Body of pancreas (tissue), 4 donors: ENCODE measurements at regions not wholly inside any gene's neighbourhood (a gene's known extent, or its start where the extent isn't known, plus 50 kb on each side); places are given as distances from the start of the nearest gene placed in this dataset.
A peak's percentile ranks its signal among the peaks of the same experiment; 100 is the strongest.

ENCODE experiments used
- ATAC-seq: fragments of 150-250 bp; one replicate; pipeline ENCODE4 v1.9.1; 2016
- DNase-seq, 4 donors: peaks; one replicate each; pipeline ENCODE4 v3.0.0-alpha.2; 2019
- H3K27ac ChIP-seq, 4 donors: fragments of 200-600 bp; sonication (generic); 1 replicate in 3 of 4; 2 replicates in 1 of 4; pipeline versions ENCODE4 v1.5.1 to v1.6.1; 2016 to 2019; ENCODE audit warnings: mild to moderate bottlenecking in 1 of 4, mixed read lengths in 1 of 4, moderate library complexity in 1 of 4
- H3K27me3 ChIP-seq, 2 donors: fragments of 200-600 bp; sonication (generic); one replicate each; pipeline ENCODE4 v1.6.0; 2016; ENCODE audit warnings: mild to moderate bottlenecking in 1 of 2
- H3K36me3 ChIP-seq, 2 donors: fragments of 200-600 bp; sonication (generic); replicated peaks in 1 of 2; 2 replicates each; pipeline ENCODE4 v1.5.1; 2016; ENCODE audit warnings: low read depth in 2 of 2; ENCODE audit not compliant: insufficient read depth in 1 of 2
- H3K4me1 ChIP-seq: fragments of 200-600 bp; sonication (generic); one replicate; pipeline ENCODE4 v1.6.0; 2016
- H3K4me3 ChIP-seq, 2 donors: fragments of 200-600 bp; sonication (generic); 1 replicate in 1 of 2; 2 replicates in 1 of 2; pipeline ENCODE4 v1.5.1; 2016 to 2019
- H3K9me3 ChIP-seq, 3 donors: fragments of 200-600 bp; sonication (generic); 1 replicate in 2 of 3; 2 replicates in 1 of 3; pipeline ENCODE4 v1.5.1; 2016
- CTCF ChIP-seq, 7 experiments: fragments of 450-650 bp in 4 of 7; fragments of 200-600 bp in 3 of 7; sonication (generic) in 3 of 7; IDR thresholded peaks; one replicate each; pipeline ENCODE4 v1.5.1; 2016 to 2019; ENCODE audit warnings: antibody characterized with exemption in 7 of 7
- POLR2A ChIP-seq, 3 donors: fragments of 450-650 bp; IDR thresholded peaks; one replicate each; pipeline ENCODE4 v1.6.1; 2016; ENCODE audit warnings: antibody characterized with exemption in 3 of 3, mild to moderate bottlenecking in 2 of 3
- WGBS, 2 donors: methylation state at CpG; one replicate each; pipeline ENCODE4 v1.1.5; 2017; 5-methylcytosine and 5-hydroxymethylcytosine counted together
- intact Hi-C: fragments of 100-400 bp; cut with DNase I; formaldehyde crosslinking; loops from one replicate; pipeline ENCODE4 v1.15.1; 2023

DNA sequence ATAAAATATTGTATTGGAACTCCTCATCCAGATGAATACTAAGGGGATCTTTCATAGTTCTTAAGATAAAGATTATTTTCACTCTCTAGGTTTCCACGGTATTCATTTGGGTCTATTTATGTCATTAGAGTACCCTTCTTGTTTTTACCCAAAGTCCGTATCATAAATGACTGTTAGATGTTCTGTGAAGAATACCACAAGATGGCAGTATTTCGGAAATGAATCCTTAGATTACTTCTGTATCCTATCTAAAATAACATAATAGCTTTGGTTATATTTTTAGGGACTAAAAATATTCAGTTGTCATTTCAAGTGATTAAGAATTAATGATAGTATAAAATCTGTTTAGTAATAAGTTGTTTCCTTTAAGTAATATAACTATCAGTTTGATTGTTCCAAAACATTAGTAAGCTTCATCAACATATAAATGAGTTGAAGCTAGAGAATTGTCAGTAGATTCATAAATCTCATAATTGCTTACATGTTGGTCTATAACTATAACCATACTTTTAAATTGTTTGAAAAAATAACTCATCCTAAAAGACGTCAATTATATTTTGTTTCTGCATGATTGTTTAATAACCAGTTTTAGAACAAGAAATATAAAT, 337.5 kb upstream of the KCND2 start:
- Histone ChIP-seq H3K4me1 (no peaks in the 10 kb centered on the region), H3K9me3 (no peaks in the 10 kb centered on the region), H3K36me3 (no peaks in the 10 kb centered on the region), H3K27ac (no peak overlapping the region), H3K4me3 (no peak overlapping the region), H3K27me3 (peaks cover 0 to 6% of the 10 kb centered on the region in 2 donors)
- DNase-seq (no peak), ATAC-seq (peak; percentile 56)
- intact Hi-C loops = loop anchor here (10.0 kb wide), 1 partner anchor 339 kb away; the partner anchor contains the start of gene KCND2
- TF ChIP-seq POLR2A (IDR thresholded peaks at IDR 0.05) (no peak), CTCF (IDR thresholded peaks at IDR 0.05) (peak in 6 of 7 experiments; percentile 30 to 47 (median 40))
- WGBS, 2 donors = 10 to 11% methylated on average over 4 of the region's 4 CpGs

GRCh38 chr7:119936836-119937235, 336.1 kb upstream of the KCND2 start:
- ATAC-seq (no peak), DNase-seq (no peak)
- H3K4me3 ChIP-seq = no peak overlapping the region
- H3K36me3 ChIP-seq = no peaks in the 10 kb centered on the region
- no peaks in the 10 kb centered on the region for H3K4me1 ChIP-seq
- H3K27ac ChIP-seq = no peak overlapping the region
- 61 to 63% methylated on average over 2 of the region's 2 CpGs for WGBS, 2 donors
- H3K9me3 ChIP-seq = no peaks in the 10 kb centered on the region
- intact Hi-C loops = loop anchor here (10.0 kb wide), 1 partner anchor 338 kb away; the partner anchor contains the start of gene KCND2
- peaks cover 0 to 6% of the 10 kb centered on the region in 2 donors for H3K27me3 ChIP-seq
- no peak for TF ChIP-seq POLR2A (IDR thresholded peaks at IDR 0.05)
- no peak for TF ChIP-seq CTCF (IDR thresholded peaks at IDR 0.05)

GRCh38 chr7:119937745-119938144, 335.2 kb upstream of the KCND2 start:
- Histone ChIP-seq H3K36me3 (no peaks in the 10 kb centered on the region), H3K4me3 (no peak overlapping the region), H3K27me3 (peaks cover 0 to 6% of the 10 kb centered on the region in 2 donors), H3K9me3 (no peaks in the 10 kb centered on the region), H3K27ac (no peak overlapping the region), H3K4me1 (no peaks in the 10 kb centered on the region)
- 48 to 53% methylated on average over 3 of the region's 3 CpGs for WGBS, 2 donors
- intact Hi-C loops = loop anchor here (10.0 kb wide), 1 partner anchor 337 kb away; the partner anchor contains the start of gene KCND2
- ATAC-seq = no peak
- TF ChIP-seq CTCF (IDR thresholded peaks at IDR 0.05) (no peak), POLR2A (IDR thresholded peaks at IDR 0.05) (no peak)
- no peak for DNase-seq

GRCh38 chr7:119943942-119944600, 328.9 kb upstream of the KCND2 start:
- ATAC-seq (no peak), DNase-seq (no peak)
- no peaks in the 10 kb centered on the region for H3K27me3 ChIP-seq
- H3K9me3 ChIP-seq = no peaks in the 10 kb centered on the region
- H3K4me3 ChIP-seq = no peak overlapping the region
- H3K4me1 ChIP-seq = no peaks in the 10 kb centered on the region
- H3K36me3 ChIP-seq = no peaks in the 10 kb centered on the region
- intact Hi-C loops = no loop called here
- no peak overlapping the region for H3K27ac ChIP-seq
- TF ChIP-seq CTCF (IDR thresholded peaks at IDR 0.05) = no peak
- TF ChIP-seq POLR2A (IDR thresholded peaks at IDR 0.05) = no peak
- WGBS, 2 donors = 65 to 71% methylated on average over 5 of the region's 5 CpGs
